HUES48 (cell line): ENCODE measurements at regions not wholly inside any gene's neighbourhood (a gene's known extent, or its start where the extent isn't known, plus 50 kb on each side); places are given as distances from the start of the nearest gene placed in this dataset.

ENCODE experiments used
- H3K27ac ChIP-seq: one replicate; pipeline ENCODE4 v1.7.0; 2013; ENCODE audit warnings: low read depth, low read length, inconsistent platforms
- H3K27me3 ChIP-seq: 2 replicates; pipeline ENCODE4 v1.6.1; 2013; ENCODE audit warnings: mild to moderate bottlenecking, low read length; ENCODE audit not compliant: control insufficient read depth, insufficient read depth
- H3K36me3 ChIP-seq: 2 replicates; pipeline ENCODE4 v1.6.1; 2013; ENCODE audit warnings: low read length; ENCODE audit not compliant: control insufficient read depth, insufficient read depth
- H3K4me1 ChIP-seq: 2 replicates; pipeline ENCODE4 v1.6.1; 2013; ENCODE audit warnings: mild to moderate bottlenecking, low read length; ENCODE audit not compliant: control insufficient read depth, insufficient read depth
- H3K4me3 ChIP-seq: 2 replicates; pipeline ENCODE4 v1.5.1; 2013; ENCODE audit warnings: mild to moderate bottlenecking, low read depth, low read length
- H3K9ac ChIP-seq: 2 replicates; pipeline ENCODE4 v1.6.1; 2013; ENCODE audit warnings: mild to moderate bottlenecking, low read depth, low read length, moderate library complexity
- H3K9me3 ChIP-seq: 2 replicates; pipeline ENCODE4 v1.6.1; 2013; ENCODE audit warnings: low read length; ENCODE audit not compliant: control insufficient read depth, insufficient read depth

- H3K4me1 ChIP-seq, result no peaks in the 10 kb centered on the region; the same call in 1 of the 2 replicates
- H3K27ac ChIP-seq, result no peak overlapping the region
Measured at GRCh38 chr12:124454735-124455134, 112.7 kb downstream of the NCOR2 start.

GRCh38 chr12:124454352-124454725 lies 113.1 kb downstream of the NCOR2 start:
- H3K9me3 ChIP-seq, result no peaks in the 10 kb centered on the region
- no peak overlapping the region for H3K9ac ChIP-seq
- no peak overlapping the region for H3K4me3 ChIP-seq

More at GRCh38 chr12:124454735-124455134, 112.7 kb downstream of the NCOR2 start:
- H3K36me3 ChIP-seq, result peaks cover 31% of the 10 kb centered on the region
- no peak overlapping the region for H3K4me3 ChIP-seq
- no peaks in the 10 kb centered on the region for H3K9me3 ChIP-seq
- H3K9ac ChIP-seq, result no peak overlapping the region
- H3K27me3 ChIP-seq, result no peaks in the 10 kb centered on the region

DNA sequence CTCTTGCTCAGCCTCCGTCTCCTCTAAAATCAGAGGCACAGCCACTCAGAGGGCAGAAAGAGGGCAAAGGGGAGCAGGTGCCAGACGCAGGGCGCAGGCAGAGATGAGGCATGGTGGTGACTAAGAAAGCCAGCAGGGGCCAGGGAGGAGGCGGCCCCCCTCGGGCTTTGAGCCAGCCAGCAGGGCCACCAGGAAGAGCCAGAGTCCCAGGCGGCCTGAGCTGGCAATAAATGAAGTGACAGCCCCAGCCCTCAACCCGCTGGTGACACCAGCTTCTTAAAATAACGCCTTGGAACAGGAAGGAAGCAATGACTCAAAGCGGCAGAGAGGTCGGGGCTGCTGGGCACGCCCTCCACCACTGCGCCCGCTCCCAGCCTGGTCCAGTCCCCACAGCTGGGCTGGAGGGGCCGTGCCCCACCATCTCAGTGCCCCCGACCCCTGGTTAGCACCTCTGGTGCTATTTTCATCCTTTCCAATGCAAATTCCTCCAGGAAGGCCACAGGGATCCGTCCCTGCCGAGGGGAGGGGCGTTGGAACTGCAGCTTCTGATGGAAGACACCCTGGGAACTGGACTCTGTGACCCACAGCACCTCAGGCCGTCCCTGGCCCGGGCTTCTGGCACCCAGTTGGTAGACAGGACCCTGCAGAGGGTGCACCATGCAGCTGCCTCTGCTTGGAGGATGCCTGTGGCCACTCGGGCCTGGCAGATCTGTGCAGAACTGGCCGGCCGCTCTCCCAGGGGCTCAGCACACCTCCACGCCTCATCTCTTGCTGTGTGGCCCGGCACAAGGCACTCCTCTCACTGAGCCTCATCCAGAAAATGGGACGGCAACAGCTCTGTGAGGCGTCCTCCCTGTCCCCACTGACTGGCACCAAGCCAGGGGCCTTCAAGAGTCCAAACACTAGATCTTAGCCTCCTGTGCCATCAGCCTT lies 113.7 kb downstream of the NCOR2 start:
- Histone ChIP-seq H3K9ac (no peak overlapping the region), H3K27me3 (no peaks in the 10 kb centered on the region), H3K27ac (no peak overlapping the region), H3K36me3 (peaks cover 36% of the 10 kb centered on the region), H3K4me1 (no peaks in the 10 kb centered on the region; the same call in 1 of the 2 replicates), H3K9me3 (no peaks in the 10 kb centered on the region), H3K4me3 (no peak overlapping the region)

More at GRCh38 chr12:124454352-124454725, 113.1 kb downstream of the NCOR2 start:
- Histone ChIP-seq H3K27me3 (no peaks in the 10 kb centered on the region), H3K27ac (no peak overlapping the region), H3K36me3 (peaks cover 31% of the 10 kb centered on the region), H3K4me1 (no peaks in the 10 kb centered on the region; the same call in 1 of the 2 replicates)

DNA sequence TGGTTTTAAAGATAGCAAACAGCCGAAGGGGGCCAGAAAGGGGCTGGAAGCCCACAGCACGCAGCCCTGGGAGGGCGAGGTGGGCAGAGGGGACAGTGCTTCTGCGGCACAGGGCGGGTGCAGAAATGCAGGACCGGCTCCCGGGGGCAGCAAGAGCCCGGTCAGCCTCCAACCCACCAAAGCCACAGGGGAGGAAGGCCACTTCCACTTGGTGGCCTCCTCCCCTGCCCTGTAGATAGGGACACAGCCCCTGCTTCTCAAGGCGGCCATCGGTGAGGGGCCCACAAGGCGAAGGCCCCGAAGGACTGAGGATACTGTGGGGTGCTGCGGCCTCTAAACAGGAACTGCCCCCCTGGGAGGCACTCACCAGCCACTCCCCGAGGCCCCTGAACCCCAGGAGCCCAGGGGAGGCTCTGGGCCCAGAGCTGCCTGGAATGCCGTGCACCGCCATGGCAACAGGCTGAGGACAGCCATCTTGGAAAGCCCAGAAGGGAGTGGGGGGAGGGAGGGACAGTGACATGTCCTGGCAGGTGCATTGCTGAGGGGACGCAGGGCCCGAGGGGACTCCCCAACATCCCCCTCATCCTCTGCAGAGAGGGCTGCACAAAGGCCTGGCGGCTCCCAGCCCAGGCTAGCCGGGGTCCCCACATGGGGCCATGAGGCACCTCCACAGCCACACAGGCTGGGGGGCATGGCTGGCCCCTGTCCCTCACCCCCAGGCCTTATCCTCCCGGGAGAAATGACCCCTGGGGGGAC lies 114.7 kb downstream of the NCOR2 start:
- Histone ChIP-seq H3K9ac (no peak overlapping the region), H3K27ac (no peak overlapping the region), H3K27me3 (no peaks in the 10 kb centered on the region), H3K9me3 (no peaks in the 10 kb centered on the region), H3K4me3 (no peak overlapping the region), H3K36me3 (peaks cover 41% of the 10 kb centered on the region), H3K4me1 (no peaks in the 10 kb centered on the region; the same call in 1 of the 2 replicates)

DNA sequence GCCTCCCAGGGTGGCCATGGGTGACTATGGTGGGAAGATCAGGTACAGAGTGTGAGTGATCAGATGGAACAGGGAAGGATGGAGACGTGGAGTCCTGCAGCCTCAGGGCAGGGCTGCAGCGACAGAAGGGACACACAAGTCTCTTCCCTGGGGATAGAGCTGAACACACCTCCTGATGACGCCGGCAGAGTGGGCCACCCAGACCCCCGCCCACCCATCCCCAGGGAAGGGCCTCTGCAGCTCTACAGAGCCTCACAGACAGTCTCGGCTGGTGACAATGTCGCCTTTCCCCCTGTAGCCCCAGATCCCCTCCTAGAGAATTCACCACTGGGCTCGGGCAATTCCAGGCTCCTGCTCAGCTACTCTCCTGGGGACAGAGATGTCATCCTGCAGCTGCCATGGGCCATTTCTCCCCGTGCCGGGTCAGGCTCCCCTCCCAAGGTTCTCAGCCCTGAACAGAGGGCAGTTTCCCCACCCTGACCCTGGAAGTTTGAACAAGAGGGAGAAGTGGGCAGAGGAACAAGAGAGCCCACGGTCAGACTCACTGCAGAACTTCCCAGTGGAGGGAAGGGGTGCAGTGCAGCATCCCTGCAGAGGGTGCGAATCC lies 115.7 kb downstream of the NCOR2 start:
- no peaks in the 10 kb centered on the region; the same call in 1 of the 2 replicates for H3K4me1 ChIP-seq
- H3K9me3 ChIP-seq, result no peaks in the 10 kb centered on the region
- H3K27me3 ChIP-seq, result no peaks in the 10 kb centered on the region
- no peak overlapping the region for H3K27ac ChIP-seq
- no peak overlapping the region for H3K9ac ChIP-seq
- H3K4me3 ChIP-seq, result no peak overlapping the region
- H3K36me3 ChIP-seq, result peaks cover 46% of the 10 kb centered on the region

GRCh38 chr12:124451016-124451415 lies 116.4 kb downstream of the NCOR2 start:
- no peaks in the 10 kb centered on the region for H3K27me3 ChIP-seq
- H3K9ac ChIP-seq, result no peak overlapping the region
- peaks cover 47% of the 10 kb centered on the region for H3K36me3 ChIP-seq
- no peaks in the 10 kb centered on the region; the same call in 1 of the 2 replicates for H3K4me1 ChIP-seq
- H3K9me3 ChIP-seq, result no peaks in the 10 kb centered on the region
- H3K4me3 ChIP-seq, result no peak overlapping the region
- no peak overlapping the region for H3K27ac ChIP-seq

DNA sequence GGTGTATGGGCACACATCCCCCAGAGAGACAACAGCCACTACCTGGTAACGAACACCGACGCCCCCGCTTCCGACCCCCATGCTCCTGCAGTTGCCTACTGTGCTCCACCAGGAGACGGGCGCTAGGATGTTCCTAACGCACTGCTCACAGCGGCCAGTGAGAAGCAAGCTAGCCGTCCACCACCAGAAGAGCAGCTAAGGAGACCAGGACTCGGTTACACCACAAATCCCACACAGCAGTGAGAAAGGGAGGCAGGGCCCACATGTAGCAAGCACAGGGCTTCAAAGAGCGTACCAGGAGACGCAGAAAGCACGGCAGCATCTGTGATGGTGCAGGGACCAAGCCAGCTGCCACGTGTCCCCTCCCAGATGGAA lies 117.0 kb downstream of the NCOR2 start:
- Histone ChIP-seq H3K9ac (no peak overlapping the region), H3K9me3 (no peaks in the 10 kb centered on the region), H3K4me1 (no peaks in the 10 kb centered on the region; the same call in 1 of the 2 replicates), H3K27ac (no peak overlapping the region), H3K4me3 (no peak overlapping the region), H3K36me3 (peaks cover 50% of the 10 kb centered on the region), H3K27me3 (no peaks in the 10 kb centered on the region)

GRCh38 chr12:124449623-124450375 lies 117.6 kb downstream of the NCOR2 start:
- no peak overlapping the region for H3K27ac ChIP-seq
- no peak overlapping the region for H3K4me3 ChIP-seq
- H3K9ac ChIP-seq, result no peak overlapping the region
- H3K4me1 ChIP-seq, result no peaks in the 10 kb centered on the region; the same call in 1 of the 2 replicates
- H3K27me3 ChIP-seq, result no peaks in the 10 kb centered on the region
- no peaks in the 10 kb centered on the region for H3K9me3 ChIP-seq
- peaks cover 47% of the 10 kb centered on the region for H3K36me3 ChIP-seq

GRCh38 chr12:124448955-124449622 lies 118.3 kb downstream of the NCOR2 start:
- no peak overlapping the region for H3K27ac ChIP-seq
- no peak overlapping the region for H3K9ac ChIP-seq
- no peaks in the 10 kb centered on the region for H3K9me3 ChIP-seq
- no peak overlapping the region for H3K4me3 ChIP-seq
- H3K36me3 ChIP-seq, result peaks cover 50% of the 10 kb centered on the region
- H3K4me1 ChIP-seq, result no peaks in the 10 kb centered on the region; the same call in 1 of the 2 replicates
- no peaks in the 10 kb centered on the region for H3K27me3 ChIP-seq
